Esophagus (tissue), 2 donors: ENCODE measurements at regions not wholly inside any gene's neighbourhood (a gene's known extent, or its start where the extent isn't known, plus 50 kb on each side); places are given as distances from the start of the nearest gene placed in this dataset.

ENCODE experiments used
- H3K27ac ChIP-seq, 2 donors: one replicate each; pipeline ENCODE4 v1.5.1; 2013; ENCODE audit warnings: low read depth in 2 of 2, mild to moderate bottlenecking in 2 of 2, inconsistent platforms in 1 of 2, low read length in 1 of 2, moderate library complexity in 1 of 2
- H3K27me3 ChIP-seq, 2 donors: one replicate each; pipeline ENCODE4 v1.6.1; 2013; ENCODE audit warnings: low read length in 2 of 2, control low read depth in 1 of 2, mild to moderate bottlenecking in 1 of 2; ENCODE audit not compliant: insufficient read depth in 2 of 2, control insufficient read depth in 1 of 2
- H3K36me3 ChIP-seq, 2 donors: one replicate each; pipeline ENCODE4 v1.6.1; 2013; ENCODE audit warnings: low read length in 1 of 2; ENCODE audit not compliant: control insufficient read depth in 2 of 2, insufficient read depth in 2 of 2
- H3K4me1 ChIP-seq, 2 donors: one replicate each; pipeline ENCODE4 v1.6.1; 2013; ENCODE audit warnings: low read length in 1 of 2; ENCODE audit not compliant: control insufficient read depth in 2 of 2, insufficient read depth in 2 of 2
- H3K4me3 ChIP-seq, 2 donors: one replicate each; pipeline ENCODE4 v1.5.1; 2013; ENCODE audit warnings: low read length in 2 of 2, mild to moderate bottlenecking in 2 of 2, low read depth in 1 of 2, moderate library complexity in 1 of 2
- H3K9me3 ChIP-seq, 2 donors: one replicate each; pipeline ENCODE4 v1.6.1; 2013; ENCODE audit warnings: mild to moderate bottlenecking in 2 of 2, low read depth in 1 of 2, low read length in 1 of 2, moderate library complexity in 1 of 2; ENCODE audit not compliant: control insufficient read depth in 2 of 2, insufficient read depth in 1 of 2
- WGBS, 2 donors: extraction: QIAGEN DNeasy Blood & Tissue Kit; methylation state at CpG; one replicate each; pipeline ENCODE4 v1.1.7; 2013; 5-methylcytosine and 5-hydroxymethylcytosine counted together
- donor health status: healthy with polysubstance abuse.
- donor health status: Bipolar disorder and iron deficiency.

DNA sequence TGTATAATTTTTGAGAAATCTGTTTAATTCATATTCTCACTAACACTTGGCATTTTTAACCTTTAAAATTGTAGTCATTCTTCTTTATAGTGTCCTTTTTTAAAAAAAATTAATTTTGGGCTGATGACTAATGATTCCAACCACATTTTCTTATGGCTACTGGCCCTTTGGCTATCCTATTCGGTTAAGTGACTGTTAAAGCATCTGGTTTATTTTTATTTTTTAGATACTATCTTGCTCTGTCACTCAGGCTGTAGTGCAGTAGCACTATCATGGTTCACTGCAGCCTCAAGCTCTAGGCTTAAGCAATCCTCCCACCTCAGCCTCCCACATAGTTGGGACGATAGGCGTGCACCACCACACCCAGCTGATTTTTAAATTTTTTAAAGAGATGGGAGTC is 723.2 kb upstream of the CXADR start:
- Histone ChIP-seq H3K4me3 (no peak overlapping the region), H3K36me3 (no peaks in the 10 kb centered on the region), H3K9me3 (no peaks in the 10 kb centered on the region), H3K4me1 (no peaks in the 10 kb centered on the region), H3K27ac (no peak overlapping the region), H3K27me3 (no peaks in the 10 kb centered on the region)
- 77 to 88% methylated on average over 3 of the region's 3 CpGs for WGBS, 2 donors

DNA sequence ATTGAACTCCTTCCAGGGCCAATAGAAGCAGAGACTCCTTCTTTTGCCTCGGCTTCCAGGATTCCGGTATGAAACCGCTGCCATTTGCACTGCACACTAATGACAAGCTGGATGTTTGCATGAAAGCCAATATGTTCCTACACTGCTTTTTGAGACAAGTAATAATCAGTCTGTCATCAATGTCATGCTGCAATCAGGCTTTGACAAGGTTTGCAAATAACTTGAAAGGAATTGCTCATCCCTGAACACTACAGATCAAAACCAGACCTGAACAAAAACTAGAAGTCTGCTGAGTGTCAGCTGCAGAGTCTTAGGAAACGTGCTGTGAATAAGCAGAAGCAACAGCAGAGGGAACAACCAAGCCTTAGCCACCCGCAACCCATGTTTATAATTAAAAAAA is 720.7 kb upstream of the CXADR start:
- no peak overlapping the region for H3K27ac ChIP-seq
- no peak overlapping the region for H3K4me3 ChIP-seq
- no peaks in the 10 kb centered on the region for H3K4me1 ChIP-seq
- WGBS, 2 donors = 85 to 87% methylated on average over 5 of the region's 5 CpGs
- no peaks in the 10 kb centered on the region for H3K27me3 ChIP-seq
- H3K9me3 ChIP-seq = no peaks in the 10 kb centered on the region
- no peaks in the 10 kb centered on the region for H3K36me3 ChIP-seq

GRCh38 chr21:16794950-16795349 is 717.9 kb upstream of the CXADR start:
- Histone ChIP-seq H3K36me3 (no peaks in the 10 kb centered on the region), H3K4me1 (no peaks in the 10 kb centered on the region), H3K9me3 (no peaks in the 10 kb centered on the region), H3K27me3 (no peaks in the 10 kb centered on the region), H3K27ac (no peak overlapping the region), H3K4me3 (no peak overlapping the region)
- 63 to 69% methylated on average over 3 of the region's 3 CpGs for WGBS, 2 donors

DNA sequence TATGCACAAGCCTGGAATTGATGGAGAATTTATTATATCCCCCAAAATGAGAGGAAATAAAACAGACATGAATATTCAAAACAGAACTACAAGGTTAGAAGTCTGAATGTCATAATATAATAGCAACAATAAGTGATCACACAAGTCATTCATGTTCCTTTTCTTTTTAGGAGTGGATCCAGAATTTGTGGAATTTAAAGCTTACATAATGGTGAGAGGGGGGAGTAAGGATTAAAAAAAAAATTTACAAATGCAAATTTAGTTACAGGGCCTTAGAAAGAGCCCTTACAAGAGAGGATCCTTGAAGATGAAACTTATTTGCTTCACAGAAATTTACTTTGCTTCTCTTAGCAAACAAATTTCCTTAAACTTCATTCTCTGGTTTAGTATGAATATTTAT is 716.1 kb upstream of the CXADR start:
- no peaks in the 10 kb centered on the region for H3K27me3 ChIP-seq
- no peaks in the 10 kb centered on the region for H3K36me3 ChIP-seq
- H3K27ac ChIP-seq = no peak overlapping the region
- H3K4me1 ChIP-seq = no peaks in the 10 kb centered on the region
- H3K9me3 ChIP-seq = no peaks in the 10 kb centered on the region
- H3K4me3 ChIP-seq = no peak overlapping the region

- no peaks in the 10 kb centered on the region for H3K9me3 ChIP-seq
- H3K36me3 ChIP-seq = no peaks in the 10 kb centered on the region
- no peak overlapping the region for H3K27ac ChIP-seq
- H3K4me1 ChIP-seq = no peaks in the 10 kb centered on the region
- H3K27me3 ChIP-seq = no peaks in the 10 kb centered on the region
- WGBS, 2 donors = 62 to 65% methylated on average over 2 of the region's 2 CpGs
- no peak overlapping the region for H3K4me3 ChIP-seq
Observed at GRCh38 chr21:16797540-16797939, 715.3 kb upstream of the CXADR start.

DNA sequence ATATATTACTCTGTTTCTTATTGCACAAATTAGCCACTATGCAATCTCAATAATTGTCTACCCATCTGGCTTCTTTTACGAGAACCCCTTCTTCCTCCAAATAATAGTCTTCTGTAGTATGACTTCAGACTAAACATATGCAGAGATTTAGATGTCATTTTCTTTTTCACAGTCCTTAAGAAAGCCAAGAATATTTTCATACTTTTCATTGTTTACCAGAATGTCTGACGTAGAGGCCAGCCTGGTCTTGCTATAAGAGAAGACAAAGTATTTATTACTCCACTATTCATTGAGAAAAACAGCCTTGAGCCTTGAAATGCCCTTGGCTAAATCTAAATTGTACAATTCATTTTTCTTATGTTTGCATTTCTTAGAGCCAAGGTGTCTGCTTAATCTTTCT is 714.9 kb upstream of the CXADR start:
- WGBS, 2 donors = 44 to 57% methylated on average over 2 of the region's 2 CpGs
- Histone ChIP-seq H3K9me3 (no peaks in the 10 kb centered on the region), H3K4me3 (no peak overlapping the region), H3K4me1 (no peaks in the 10 kb centered on the region), H3K36me3 (no peaks in the 10 kb centered on the region), H3K27me3 (no peaks in the 10 kb centered on the region), H3K27ac (no peak overlapping the region)

GRCh38 chr21:16800536-16801275 is 712.1 kb upstream of the CXADR start:
- Histone ChIP-seq H3K27me3 (no peaks in the 10 kb centered on the region), H3K36me3 (no peaks in the 10 kb centered on the region), H3K27ac (no peak overlapping the region), H3K9me3 (no peaks in the 10 kb centered on the region), H3K4me1 (no peaks in the 10 kb centered on the region), H3K4me3 (no peak overlapping the region)
- 88 to 94% methylated on average over 3 of the region's 3 CpGs for WGBS, 2 donors

DNA sequence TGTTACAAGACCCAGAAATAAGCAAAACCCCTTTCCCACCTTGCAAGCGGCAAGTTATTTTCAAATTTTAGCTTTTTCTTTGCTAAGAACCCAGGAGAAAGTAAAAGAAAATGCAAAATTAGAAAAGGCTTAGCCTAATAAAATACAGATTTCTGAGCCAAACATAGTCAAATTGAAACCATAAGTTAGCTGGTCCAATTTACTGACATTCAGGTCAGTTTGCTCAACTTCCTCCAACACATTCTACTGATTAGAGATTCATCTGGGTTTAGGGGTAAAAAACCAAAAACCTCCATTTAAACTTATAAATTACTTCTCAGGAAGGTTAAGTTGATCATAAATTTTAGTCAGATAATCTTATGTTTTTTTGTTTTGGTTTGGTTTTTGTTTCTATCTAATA is 701.8 kb upstream of the CXADR start:
- Histone ChIP-seq H3K36me3 (no peaks in the 10 kb centered on the region), H3K27ac (no peak overlapping the region)
- 93 to 95% methylated on average over 1 of the region's 1 CpG for WGBS, 2 donors

DNA sequence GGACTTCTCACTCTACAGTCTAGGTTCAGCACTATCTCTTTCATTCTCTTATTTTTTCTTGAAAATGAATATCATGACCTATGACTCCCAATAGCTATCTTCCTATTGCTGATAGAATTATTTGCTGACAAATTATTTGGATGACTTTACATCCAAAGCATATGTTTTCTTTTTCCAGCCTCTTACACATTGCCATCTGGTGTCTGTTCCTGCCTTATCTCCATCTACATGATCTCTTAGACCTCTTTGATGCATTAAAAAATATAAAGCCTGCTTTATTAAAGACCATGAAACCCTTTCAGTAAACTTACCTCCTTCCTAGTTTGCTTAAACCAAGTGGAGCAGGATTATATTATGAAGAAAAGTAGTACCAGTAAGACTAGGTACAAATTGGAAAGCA is 700.9 kb upstream of the CXADR start:
- no peaks in the 10 kb centered on the region for H3K4me1 ChIP-seq
- no peak overlapping the region for H3K27ac ChIP-seq
- no peaks in the 10 kb centered on the region for H3K27me3 ChIP-seq
- no peaks in the 10 kb centered on the region for H3K36me3 ChIP-seq
- no peak overlapping the region for H3K4me3 ChIP-seq
- no peaks in the 10 kb centered on the region for H3K9me3 ChIP-seq

More for the DNA sequence above, 701.8 kb upstream of the CXADR start:
- Histone ChIP-seq H3K4me3 (no peak overlapping the region), H3K9me3 (no peaks in the 10 kb centered on the region), H3K27me3 (no peaks in the 10 kb centered on the region), H3K4me1 (no peaks in the 10 kb centered on the region)

DNA sequence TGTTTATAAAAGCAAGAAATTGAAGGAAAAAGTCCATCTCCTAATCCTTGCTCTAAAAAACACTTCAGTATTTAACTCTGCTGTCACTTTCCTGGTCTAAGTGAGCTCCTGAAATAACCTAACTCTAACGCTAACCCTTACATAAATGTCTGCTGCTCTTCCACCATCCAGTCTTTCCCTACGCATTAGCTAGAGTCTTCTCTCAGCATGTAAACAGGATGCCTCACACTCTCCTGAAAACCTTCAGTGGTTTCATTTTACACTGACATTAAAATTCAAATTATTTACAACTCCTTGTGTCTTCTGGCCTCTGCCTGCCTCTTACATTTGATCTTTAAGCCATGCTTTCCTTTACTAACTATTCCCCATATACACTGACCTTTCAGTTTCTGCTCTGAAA is 697.6 kb upstream of the CXADR start:
- Histone ChIP-seq H3K27me3 (no peaks in the 10 kb centered on the region), H3K27ac (no peak overlapping the region), H3K9me3 (no peaks in the 10 kb centered on the region), H3K4me1 (no peaks in the 10 kb centered on the region), H3K4me3 (no peak overlapping the region), H3K36me3 (no peaks in the 10 kb centered on the region)
- WGBS, 2 donors = 90 to 91% methylated on average over 2 of the region's 2 CpGs
